ENCODE measurements at regions not wholly inside any gene's neighbourhood (a gene's known extent, or its start where the extent isn't known, plus 50 kb on each side); places are given as distances from the start of the nearest gene placed in this dataset.

DNA sequence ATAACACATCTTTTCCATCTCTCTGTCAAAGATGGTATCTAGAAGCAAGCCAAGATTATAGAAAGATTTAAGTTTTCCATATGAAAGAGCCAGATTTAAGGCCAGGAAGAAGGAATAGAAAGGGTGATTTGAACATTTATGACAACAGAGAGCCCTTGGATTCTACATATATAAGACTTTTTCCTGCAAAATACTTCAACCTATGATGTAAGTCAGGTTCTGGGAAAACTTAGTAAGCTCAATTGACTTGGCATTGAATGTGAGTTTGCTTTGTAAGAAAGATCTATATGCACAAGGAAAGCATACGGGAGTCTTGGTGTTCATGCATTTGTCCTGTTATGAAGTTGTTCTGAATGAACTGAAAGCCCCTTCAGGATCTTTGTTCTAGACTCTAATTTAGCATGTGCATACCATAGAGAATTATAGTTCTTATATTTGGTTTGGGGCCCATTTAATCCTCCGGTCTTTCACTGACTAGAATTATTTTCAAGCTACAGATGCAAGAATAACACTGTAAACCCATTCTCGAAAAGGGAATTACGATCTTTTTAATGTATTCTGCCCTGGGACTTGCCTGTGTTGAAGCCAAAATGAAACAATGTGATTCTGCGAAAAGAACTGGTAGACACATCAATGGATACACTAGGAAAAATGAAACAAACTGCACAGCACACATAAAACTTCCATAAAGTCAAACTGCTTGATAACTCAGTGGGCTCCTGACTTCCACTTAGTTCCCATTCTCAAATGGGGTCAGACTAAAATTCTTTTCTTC, 152.8 kb downstream of the DISP1 start:
- no peak for TF ChIP-seq ZFX (IDR thresholded peaks at IDR 0.05; ENCODE audit: borderline replicate concordance)
- TF ChIP-seq CTCF (IDR thresholded peaks at IDR 0.05): no peak
- no peak overlapping the region for H3K27ac ChIP-seq

- TF ChIP-seq ZFX (IDR thresholded peaks at IDR 0.05; ENCODE audit: borderline replicate concordance): no peak
- TF ChIP-seq CTCF (IDR thresholded peaks at IDR 0.05): no peak
- H3K27ac ChIP-seq: no peak overlapping the region
Measured at GRCh38 chr1:222970040-222970439, 155.2 kb downstream of the DISP1 start.

GRCh38 chr1:222970711-222971110, 155.9 kb downstream of the DISP1 start:
- TF ChIP-seq CTCF (IDR thresholded peaks at IDR 0.05) (no peak), ZFX (IDR thresholded peaks at IDR 0.05; ENCODE audit: borderline replicate concordance) (no peak)
- no peak overlapping the region for H3K27ac ChIP-seq

DNA sequence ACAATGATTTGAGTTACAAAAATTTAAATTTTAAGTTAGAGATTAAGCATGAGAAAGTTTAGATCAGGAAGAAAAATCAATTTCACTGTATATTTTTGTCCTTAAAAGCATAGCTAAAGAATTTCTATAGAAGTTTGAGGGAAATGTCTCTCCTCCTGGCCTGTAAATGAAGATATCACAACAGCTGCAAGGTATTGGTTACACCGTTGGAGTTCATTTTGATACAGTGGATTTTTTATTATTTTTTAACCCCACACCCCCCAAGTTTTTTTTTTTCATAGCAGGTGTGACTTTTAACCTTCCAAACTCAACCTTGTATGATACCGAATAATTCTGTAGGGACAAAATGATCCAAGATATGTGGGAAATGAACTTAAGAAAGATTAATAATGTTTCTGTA, 156.3 kb downstream of the DISP1 start:
- TF ChIP-seq ZFX (IDR thresholded peaks at IDR 0.05; ENCODE audit: borderline replicate concordance): no peak
- TF ChIP-seq CTCF (IDR thresholded peaks at IDR 0.05): no peak
- no peak overlapping the region for H3K27ac ChIP-seq

DNA sequence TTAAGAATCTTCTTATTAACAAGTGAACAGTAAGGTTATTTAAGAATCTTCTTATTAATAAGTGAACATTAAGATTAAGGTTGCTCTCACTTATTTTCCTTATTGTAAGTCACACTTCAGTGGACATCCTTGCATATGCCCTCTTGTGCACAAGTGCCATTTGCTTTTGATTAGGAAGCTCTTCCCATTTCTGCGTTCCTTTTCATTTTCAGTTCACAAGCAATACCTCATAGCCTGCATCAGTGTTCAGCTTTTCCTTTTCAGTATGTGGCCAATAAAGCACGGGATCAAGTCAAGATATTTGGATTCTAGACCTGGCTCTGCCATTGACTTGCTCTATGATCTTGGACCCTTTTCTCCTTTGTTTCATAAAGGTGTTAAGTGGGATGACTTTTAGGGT, 158.7 kb downstream of the DISP1 start:
- TF ChIP-seq ZFX (IDR thresholded peaks at IDR 0.05; ENCODE audit: borderline replicate concordance) (no peak), CTCF (IDR thresholded peaks at IDR 0.05) (no peak)
- H3K27ac ChIP-seq: no peak overlapping the region

DNA sequence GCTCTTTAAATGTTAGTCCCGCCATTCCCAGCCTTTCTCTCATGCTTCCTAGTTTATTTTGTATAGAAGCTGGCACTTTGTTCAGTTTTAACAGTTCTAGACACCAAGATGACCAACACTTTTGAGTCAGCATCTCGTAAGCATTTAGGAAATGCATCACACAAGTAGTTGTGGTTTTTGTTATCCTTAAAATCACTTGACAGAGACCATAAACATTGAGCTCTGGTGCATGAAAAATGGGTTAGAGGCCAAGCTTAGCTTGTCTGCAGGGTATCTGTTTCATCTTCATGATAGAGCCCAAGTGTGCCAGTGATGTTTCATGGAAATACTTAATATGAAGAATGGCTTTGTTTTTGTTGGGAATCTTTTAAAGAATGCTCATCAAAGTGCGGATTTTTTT, 159.7 kb downstream of the DISP1 start:
- TF ChIP-seq CTCF (IDR thresholded peaks at IDR 0.05): no peak
- no peak for TF ChIP-seq ZFX (IDR thresholded peaks at IDR 0.05; ENCODE audit: borderline replicate concordance)
- no peak overlapping the region for H3K27ac ChIP-seq

GRCh38 chr1:222975472-222976122, 160.8 kb downstream of the DISP1 start:
- TF ChIP-seq ZFX (IDR thresholded peaks at IDR 0.05; ENCODE audit: borderline replicate concordance) (no peak), CTCF (IDR thresholded peaks at IDR 0.05) (no peak)
- H3K27ac ChIP-seq: no peak overlapping the region
